ENCODE measurements at regions not wholly inside any gene's neighbourhood (a gene's known extent, or its start where the extent isn't known, plus 50 kb on each side); places are given as distances from the start of the nearest gene placed in this dataset.
"Not testable (repeated sequence)": the region's sequence is repeated elsewhere in the genome, so short reads cannot be mapped to it uniquely, and the experiment has no call there.

GRCh38 chr4:4090720-4091119, 136.0 kb downstream of the OTOP1 start:
- TF ChIP-seq, protein P1, sequence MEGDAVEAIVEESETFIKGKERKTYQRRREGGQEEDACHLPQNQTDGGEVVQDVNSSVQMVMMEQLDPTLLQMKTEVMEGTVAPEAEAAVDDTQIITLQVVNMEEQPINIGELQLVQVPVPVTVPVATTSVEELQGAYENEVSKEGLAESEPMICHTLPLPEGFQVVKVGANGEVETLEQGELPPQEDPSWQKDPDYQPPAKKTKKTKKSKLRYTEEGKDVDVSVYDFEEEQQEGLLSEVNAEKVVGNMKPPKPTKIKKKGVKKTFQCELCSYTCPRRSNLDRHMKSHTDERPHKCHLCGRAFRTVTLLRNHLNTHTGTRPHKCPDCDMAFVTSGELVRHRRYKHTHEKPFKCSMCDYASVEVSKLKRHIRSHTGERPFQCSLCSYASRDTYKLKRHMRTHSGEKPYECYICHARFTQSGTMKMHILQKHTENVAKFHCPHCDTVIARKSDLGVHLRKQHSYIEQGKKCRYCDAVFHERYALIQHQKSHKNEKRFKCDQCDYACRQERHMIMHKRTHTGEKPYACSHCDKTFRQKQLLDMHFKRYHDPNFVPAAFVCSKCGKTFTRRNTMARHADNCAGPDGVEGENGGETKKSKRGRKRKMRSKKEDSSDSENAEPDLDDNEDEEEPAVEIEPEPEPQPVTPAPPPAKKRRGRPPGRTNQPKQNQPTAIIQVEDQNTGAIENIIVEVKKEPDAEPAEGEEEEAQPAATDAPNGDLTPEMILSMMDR (IDR thresholded peaks at IDR 0.05 in 4 of 5, conservative IDR thresholded peaks at IDR 0.05 in 1 of 5), result not testable (repeated sequence)
- TF ChIP-seq POLR2A (IDR thresholded peaks at IDR 0.05), result not testable (repeated sequence)

All from gastrocnemius medialis (tissue), 4 donors.